GM12875 (cell line): ENCODE measurements at regions not wholly inside any gene's neighbourhood (a gene's known extent, or its start where the extent isn't known, plus 50 kb on each side); places are given as distances from the start of the nearest gene placed in this dataset.

ENCODE experiments used
- H3K4me3 ChIP-seq: one replicate; pipeline ENCODE4 v1.5.1; 2011; ENCODE audit warnings: low read depth, low read length, control low read depth
- CTCF ChIP-seq: IDR thresholded peaks from 2 replicates; pipeline ENCODE4 v1.5.1; 2011; ENCODE audit warnings: low read depth, mild to moderate bottlenecking, control low read depth, inconsistent platforms, low read length, moderate library complexity, borderline replicate concordance; ENCODE audit not compliant: insufficient read depth

DNA sequence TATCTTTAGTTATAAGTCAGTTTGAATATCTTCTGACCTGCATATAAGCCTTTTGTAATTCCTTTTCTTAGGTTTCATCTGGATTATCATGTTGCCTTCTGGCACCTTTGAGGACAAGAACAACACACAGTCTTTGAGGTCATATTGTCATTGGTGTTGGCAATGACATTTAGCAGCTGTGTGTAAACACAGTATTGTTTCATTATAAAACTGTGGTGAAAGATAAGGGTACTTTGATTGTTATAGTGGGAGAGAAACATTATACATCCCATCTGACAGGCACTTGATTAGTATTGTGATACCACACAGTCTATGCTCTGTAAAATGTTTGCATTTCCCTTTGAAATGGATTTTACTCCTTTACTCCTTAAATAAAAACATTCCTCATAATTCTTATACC is 313.5 kb downstream of the RPRM start:
- TF ChIP-seq CTCF = no peak
- H3K4me3 ChIP-seq = no peak overlapping the region

DNA sequence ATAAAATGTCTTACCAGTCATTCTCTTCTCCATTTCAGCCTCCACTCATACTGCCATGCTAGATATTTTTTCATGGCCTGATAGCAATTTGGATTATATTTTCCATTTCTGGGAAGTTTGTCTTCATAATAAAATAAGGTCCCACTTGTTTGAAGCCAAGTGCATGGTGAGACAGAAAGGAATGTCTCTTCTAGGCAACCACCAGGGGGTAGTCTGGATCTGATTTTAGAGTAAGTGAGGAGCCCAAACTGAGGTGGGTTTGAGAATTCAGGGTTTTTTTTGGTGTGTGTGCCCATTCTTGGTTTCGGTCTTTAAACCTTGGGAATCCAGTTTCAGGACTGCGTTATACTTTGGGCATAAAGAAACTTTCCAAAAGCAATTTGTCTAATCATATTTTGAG is 315.5 kb downstream of the RPRM start:
- TF ChIP-seq CTCF = peak; percentile 61; the same call in 1 of the 2 replicates
- no peak overlapping the region for H3K4me3 ChIP-seq

GRCh38 chr2:153156743-153157142 is 321.8 kb downstream of the RPRM start:
- no peak for TF ChIP-seq CTCF
- no peak overlapping the region for H3K4me3 ChIP-seq

- no peak overlapping the region for H3K4me3 ChIP-seq
- no peak for TF ChIP-seq CTCF
These were observed 326.5 kb downstream of the RPRM start for GRCh38 chr2:153152036-153152435.

GRCh38 chr2:153145470-153145978 is 333.0 kb downstream of the RPRM start:
- TF ChIP-seq CTCF = no peak
- H3K4me3 ChIP-seq = no peak overlapping the region

DNA sequence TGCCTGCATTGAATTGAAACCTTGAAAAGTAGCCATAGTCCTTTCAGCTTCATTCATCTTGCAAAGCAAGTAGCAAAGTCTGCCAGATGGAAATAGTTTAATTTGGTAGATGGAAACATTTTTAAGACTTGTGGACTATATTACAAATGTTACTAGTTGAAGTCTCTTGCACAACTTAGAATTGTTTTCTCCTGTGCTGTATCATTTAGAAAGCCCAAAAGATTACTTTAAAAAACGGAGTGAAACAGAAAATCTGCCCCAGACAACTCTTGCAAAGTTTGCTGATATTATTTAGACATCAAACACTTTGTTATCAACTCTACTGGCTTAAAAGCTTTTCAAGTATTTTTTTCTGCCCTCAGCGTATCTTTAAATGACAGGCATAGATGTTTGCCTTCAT is 335.0 kb downstream of the RPRM start:
- TF ChIP-seq CTCF = no peak
- no peak overlapping the region for H3K4me3 ChIP-seq

DNA sequence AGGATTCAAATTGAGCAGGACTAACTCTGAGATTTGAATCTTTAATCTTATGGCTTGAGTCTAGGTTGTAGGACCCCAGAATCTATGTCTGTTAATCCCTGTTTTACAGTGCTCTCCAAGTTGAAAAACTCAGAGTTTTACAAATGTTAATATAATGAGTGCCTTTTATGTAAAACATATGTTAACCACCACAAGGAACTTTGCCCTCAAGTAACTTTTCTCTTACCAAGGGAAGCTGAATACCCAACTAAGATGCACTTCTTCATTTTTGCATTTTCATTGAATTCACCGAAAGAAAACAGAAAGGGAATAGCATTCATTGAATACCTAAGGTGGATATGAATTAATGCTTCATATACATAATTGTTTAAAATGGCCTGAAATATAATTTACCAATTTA is 338.1 kb downstream of the RPRM start:
- TF ChIP-seq CTCF = no peak
- H3K4me3 ChIP-seq = no peak overlapping the region
